Suppressor macrophage treated with lipopolysaccharide for 1 hour (primary cell): ENCODE measurements at regions not wholly inside any gene's neighbourhood (a gene's known extent, or its start where the extent isn't known, plus 50 kb on each side); places are given as distances from the start of the nearest gene placed in this dataset.

Source experiments
- DNase-seq, 3 donors: peaks; one replicate each; pipeline ENCODE4 v3.0.0-alpha.2; 2020 to 2022

DNA sequence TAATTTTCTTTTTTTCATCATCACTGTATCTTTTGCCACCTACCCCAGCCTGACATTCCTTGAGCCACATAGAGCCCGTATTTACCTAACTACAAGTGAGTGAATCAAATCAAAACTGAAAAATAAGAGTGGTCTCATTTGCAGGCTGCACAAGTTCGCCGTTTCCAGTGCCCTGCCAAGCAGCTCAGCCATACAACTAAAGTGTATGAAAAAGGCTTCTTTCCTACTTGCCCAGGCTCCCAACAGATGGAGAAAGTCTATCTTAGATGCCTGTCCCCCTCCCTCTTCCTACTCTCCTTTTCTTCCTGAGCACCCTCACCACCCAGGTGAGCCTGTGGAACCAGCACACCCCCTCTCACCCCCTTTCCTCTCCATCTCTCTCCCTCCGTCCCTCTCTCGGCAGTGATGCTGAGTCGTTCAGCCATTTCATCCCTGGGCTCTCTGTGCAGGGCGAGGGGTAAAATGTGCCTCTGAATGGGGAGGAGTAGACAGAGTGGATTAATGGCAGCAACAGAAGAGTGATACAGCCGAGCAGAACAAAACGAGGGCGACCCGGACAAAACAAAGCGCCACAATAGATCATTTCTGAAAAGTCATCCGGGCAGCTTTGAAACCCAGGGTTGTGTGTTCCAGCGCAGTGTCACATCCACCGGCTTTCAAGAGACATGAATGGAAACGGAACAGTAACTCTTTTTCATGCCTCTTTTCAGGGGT is 65.0 kb upstream of the POU3F3 start:
- DNase-seq, result no peak

DNA sequence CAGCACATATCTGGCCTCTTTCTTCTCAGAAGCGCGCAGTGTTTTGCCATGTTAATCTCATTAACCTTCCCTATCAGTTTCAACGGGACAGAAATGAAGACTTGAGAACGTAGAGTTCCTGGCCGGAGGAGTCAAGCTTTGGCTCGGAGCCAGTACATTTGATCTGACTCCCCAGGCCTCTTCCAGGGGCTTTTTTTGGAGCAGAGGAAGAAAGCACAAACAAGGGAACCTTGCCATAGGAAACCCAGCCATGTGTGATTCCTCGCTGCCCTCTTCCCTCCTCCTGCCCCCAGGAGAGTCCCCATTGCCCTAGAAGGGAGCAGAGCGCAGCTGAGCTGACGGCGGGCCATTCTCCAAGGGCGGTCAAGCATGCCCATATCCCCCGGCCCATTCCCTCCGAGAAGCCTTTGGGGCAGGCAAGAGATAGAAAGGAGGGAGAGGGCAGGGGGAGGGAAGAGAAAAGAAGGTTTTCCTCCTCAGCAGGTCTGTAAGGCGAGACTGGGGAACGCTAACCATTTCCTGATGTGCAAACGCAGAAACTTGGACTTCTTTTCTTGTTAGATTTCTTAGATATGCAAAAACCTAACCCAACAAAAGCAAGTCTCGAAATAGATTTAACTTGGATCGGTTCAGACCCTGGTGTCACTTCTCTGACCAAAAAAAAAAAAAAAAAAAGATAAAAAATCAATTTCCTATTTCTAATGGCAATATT is 63.7 kb upstream of the POU3F3 start:
- DNase-seq, result no peak

DNA sequence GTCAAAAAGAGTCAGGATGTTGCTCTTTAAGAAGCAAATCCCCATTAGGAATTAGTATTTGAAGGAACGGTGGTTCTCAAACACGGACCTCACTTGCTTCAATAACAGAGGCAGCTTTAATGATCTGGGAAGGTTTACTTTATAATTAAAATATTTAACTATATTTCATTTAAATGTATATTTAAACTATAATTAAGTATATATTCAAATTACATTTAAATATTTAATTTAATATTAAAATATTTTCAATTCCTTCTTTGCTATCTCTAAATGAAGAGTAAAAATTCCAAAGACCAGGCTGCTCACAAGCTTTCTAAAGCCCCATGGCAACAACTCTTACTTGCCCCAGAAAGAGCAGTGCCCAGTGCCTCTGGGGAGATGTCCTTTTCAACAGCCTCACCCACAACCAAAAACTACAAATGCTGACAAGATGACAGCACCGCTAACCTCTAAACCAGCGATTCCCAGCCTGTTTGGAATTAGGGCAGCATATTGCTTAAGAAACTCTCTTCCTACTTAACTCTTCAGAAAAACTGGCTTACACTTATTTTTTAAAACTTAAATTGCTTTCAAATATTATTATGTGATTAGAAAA is 62.9 kb upstream of the POU3F3 start:
- DNase-seq, result no peak

DNA sequence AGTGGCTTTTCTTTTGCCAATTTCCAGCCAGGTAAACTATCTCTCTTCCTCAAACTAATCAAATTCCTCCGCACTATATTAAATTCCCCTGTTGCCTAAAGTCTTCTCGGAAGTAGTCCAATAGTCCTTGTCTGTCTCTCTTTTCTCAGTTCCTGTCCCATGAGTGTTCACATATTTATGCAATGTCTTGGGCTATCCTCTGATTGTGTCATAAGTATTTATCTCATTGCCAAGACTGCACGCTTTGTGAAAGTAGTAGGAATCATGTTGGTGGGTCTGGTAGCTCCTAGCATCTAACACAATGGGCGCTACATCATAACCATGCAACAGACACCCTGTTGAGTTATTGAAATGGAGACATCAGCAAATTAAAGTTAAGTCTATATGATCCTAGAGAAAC is 59.9 kb upstream of the POU3F3 start:
- peak; percentile 33 to 65 (median 65) for DNase-seq

DNA sequence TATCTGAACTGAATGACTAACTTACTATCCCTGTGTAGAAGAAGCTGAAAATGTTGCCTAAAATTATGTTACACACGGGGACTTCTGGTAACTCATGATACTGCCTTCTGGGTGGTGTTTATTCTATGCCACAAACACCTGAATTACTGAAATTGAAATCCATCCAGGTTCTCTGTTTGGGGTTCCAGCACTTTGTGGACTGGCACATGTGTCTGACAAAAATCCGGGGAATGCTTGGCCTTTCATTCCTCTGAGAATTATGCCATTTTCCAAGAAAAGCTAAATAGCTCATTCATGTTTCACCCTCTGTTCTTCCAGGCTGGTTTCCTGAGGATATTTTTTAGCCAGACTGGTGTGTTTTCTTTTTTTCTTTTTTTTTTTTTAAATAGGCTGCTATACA is 59.5 kb upstream of the POU3F3 start:
- no peak for DNase-seq
